Loucy (cell line): ENCODE measurements at regions not wholly inside any gene's neighbourhood (a gene's known extent, or its start where the extent isn't known, plus 50 kb on each side); places are given as distances from the start of the nearest gene placed in this dataset.

Source experiments
- H2AFZ ChIP-seq: fragments of 200-600 bp; sonication (generic); 2 replicates; pipeline ENCODE4 v1.6.0; 2016; ENCODE audit warnings: antibody characterized with exemption, mild to moderate bottlenecking, low read length, moderate library complexity
- H3F3A ChIP-seq: fragments of 200-600 bp; 2 replicates; pipeline ENCODE4 v1.6.0; 2016; ENCODE audit warnings: antibody characterized with exemption, low read depth, mild to moderate bottlenecking
- H3K27me3 ChIP-seq: fragments of 200-600 bp; sonication (generic); 2 replicates; pipeline ENCODE4 v1.6.1; 2014; ENCODE audit warnings: low read length, mild to moderate bottlenecking; ENCODE audit not compliant: insufficient read depth, poor library complexity, severe bottlenecking
- H3K36me3 ChIP-seq: fragments of 200-600 bp; sonication (generic); 2 replicates; pipeline ENCODE4 v1.6.1; 2016; ENCODE audit warnings: low read length; ENCODE audit not compliant: insufficient read depth
- H3K4me1 ChIP-seq: fragments of 200-600 bp; sonication (generic); 2 replicates; pipeline ENCODE4 v1.5.1; 2014; ENCODE audit warnings: low read length, mild to moderate bottlenecking; ENCODE audit not compliant: insufficient read depth, poor library complexity, severe bottlenecking
- H3K4me2 ChIP-seq: fragments of 200-600 bp; sonication (generic); 2 replicates; pipeline ENCODE4 v1.6.0; 2014; ENCODE audit warnings: antibody characterized with exemption, low read length, low read depth, mild to moderate bottlenecking; ENCODE audit not compliant: poor library complexity, severe bottlenecking
- H3K4me3 ChIP-seq: fragments of 200-600 bp; sonication (generic); 2 replicates; pipeline ENCODE4 v1.5.1; 2014; ENCODE audit warnings: low read length, mild to moderate bottlenecking, mixed read lengths; ENCODE audit not compliant: poor library complexity, severe bottlenecking
- H3K79me2 ChIP-seq: fragments of 200-600 bp; sonication (generic); 2 replicates; pipeline ENCODE4 v1.6.1; 2014; ENCODE audit warnings: low read length; ENCODE audit not compliant: insufficient read depth
- H3K9ac ChIP-seq: fragments of 200-600 bp; sonication (generic); 2 replicates; pipeline ENCODE4 v1.6.0; 2014; ENCODE audit warnings: mild to moderate bottlenecking, low read depth, low read length, moderate library complexity; ENCODE audit not compliant: poor library complexity, severe bottlenecking
- H3K9me2 ChIP-seq: fragments of 200-600 bp; sonication (generic); replicated peaks from 2 replicates; pipeline ENCODE4 v1.6.1; 2016; ENCODE audit warnings: low read depth, low read length, mixed read lengths
- H3K9me3 ChIP-seq: fragments of 200-600 bp; sonication (generic); 2 replicates; pipeline ENCODE4 v1.6.1; 2014; ENCODE audit warnings: mild to moderate bottlenecking, antibody characterized with exemption, low read length, low read depth; ENCODE audit not compliant: insufficient read depth
- H4K20me1 ChIP-seq: fragments of 200-600 bp; sonication (generic); 2 replicates; pipeline ENCODE4 v1.6.0; 2014; ENCODE audit warnings: antibody characterized with exemption, low read length, mild to moderate bottlenecking; ENCODE audit not compliant: insufficient read depth, poor library complexity, severe bottlenecking
- EZH2phosphoT487 ChIP-seq: fragments of 200-600 bp; IDR thresholded peaks from 2 replicates; pipeline ENCODE4 v1.6.1; 2018; ENCODE audit warnings: antibody characterized with exemption, mild to moderate bottlenecking, moderate library complexity, borderline replicate concordance
- TF ChIP-seq, protein P1 (sequence below): fragments of 200-600 bp; sonication (generic); conservative IDR thresholded peaks from 2 replicates; pipeline ENCODE4 v1.5.1; 2014; ENCODE audit warnings: mild to moderate bottlenecking, antibody characterized with exemption, low read length

GRCh38 chr3:150210461-150211110 lies 197.5 kb upstream of the TSC22D2 start:
- Histone ChIP-seq H3K79me2 (no peaks in the 10 kb centered on the region), H3K9me2 (no peaks in the 10 kb centered on the region), H3K4me3 (no peak overlapping the region), H3K4me1 (no peaks in the 10 kb centered on the region), H3K27me3 (no peaks in the 10 kb centered on the region), H3K9me3 (no peaks in the 10 kb centered on the region), H3K9ac (no peak overlapping the region), H3K4me2 (no peak overlapping the region), H3K36me3 (no peaks in the 10 kb centered on the region), H4K20me1 (no peaks in the 10 kb centered on the region), H2AFZ (no peak overlapping the region), H3F3A (no peaks in the 10 kb centered on the region)
- TF ChIP-seq EZH2phosphoT487 = no peak

- no peaks in the 10 kb centered on the region for H3K4me1 ChIP-seq
Measured at GRCh38 chr3:150203273-150203672, 204.8 kb upstream of the TSC22D2 start.

DNA sequence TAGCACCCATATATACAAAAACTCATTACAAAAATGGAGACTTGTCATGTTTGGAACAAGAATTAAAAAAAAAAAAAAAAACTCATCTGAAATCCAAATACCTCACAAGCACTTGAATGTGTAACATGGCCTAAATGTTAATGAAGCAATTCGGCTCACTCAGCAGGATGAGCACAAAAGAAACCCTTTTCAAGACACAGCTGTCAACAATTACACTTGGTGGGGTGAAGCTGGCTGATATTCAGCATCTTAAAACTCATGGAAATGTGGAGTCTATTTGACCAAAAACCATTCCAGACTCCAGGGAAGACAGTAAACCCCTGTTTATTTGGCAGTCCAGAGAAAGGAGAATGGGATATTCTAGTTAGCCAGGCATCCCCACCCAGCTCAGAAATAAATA lies 205.4 kb upstream of the TSC22D2 start:
- H3F3A ChIP-seq = no peaks in the 10 kb centered on the region

More at GRCh38 chr3:150203273-150203672, 204.8 kb upstream of the TSC22D2 start:
- H4K20me1 ChIP-seq = no peaks in the 10 kb centered on the region
- no peaks in the 10 kb centered on the region for H3K79me2 ChIP-seq
- no peaks in the 10 kb centered on the region for H3K9me2 ChIP-seq
- TF ChIP-seq EZH2phosphoT487 = no peak
- TF ChIP-seq, protein P1, sequence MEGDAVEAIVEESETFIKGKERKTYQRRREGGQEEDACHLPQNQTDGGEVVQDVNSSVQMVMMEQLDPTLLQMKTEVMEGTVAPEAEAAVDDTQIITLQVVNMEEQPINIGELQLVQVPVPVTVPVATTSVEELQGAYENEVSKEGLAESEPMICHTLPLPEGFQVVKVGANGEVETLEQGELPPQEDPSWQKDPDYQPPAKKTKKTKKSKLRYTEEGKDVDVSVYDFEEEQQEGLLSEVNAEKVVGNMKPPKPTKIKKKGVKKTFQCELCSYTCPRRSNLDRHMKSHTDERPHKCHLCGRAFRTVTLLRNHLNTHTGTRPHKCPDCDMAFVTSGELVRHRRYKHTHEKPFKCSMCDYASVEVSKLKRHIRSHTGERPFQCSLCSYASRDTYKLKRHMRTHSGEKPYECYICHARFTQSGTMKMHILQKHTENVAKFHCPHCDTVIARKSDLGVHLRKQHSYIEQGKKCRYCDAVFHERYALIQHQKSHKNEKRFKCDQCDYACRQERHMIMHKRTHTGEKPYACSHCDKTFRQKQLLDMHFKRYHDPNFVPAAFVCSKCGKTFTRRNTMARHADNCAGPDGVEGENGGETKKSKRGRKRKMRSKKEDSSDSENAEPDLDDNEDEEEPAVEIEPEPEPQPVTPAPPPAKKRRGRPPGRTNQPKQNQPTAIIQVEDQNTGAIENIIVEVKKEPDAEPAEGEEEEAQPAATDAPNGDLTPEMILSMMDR = no peak
- no peaks in the 10 kb centered on the region for H3F3A ChIP-seq
- no peaks in the 10 kb centered on the region for H3K9me3 ChIP-seq
- no peak overlapping the region for H3K9ac ChIP-seq
- no peaks in the 10 kb centered on the region for H3K36me3 ChIP-seq
- H3K27me3 ChIP-seq = no peaks in the 10 kb centered on the region
- H3K4me2 ChIP-seq = no peak overlapping the region
- H2AFZ ChIP-seq = no peak overlapping the region
- no peak overlapping the region for H3K4me3 ChIP-seq

More for the DNA sequence above, 205.4 kb upstream of the TSC22D2 start:
- Histone ChIP-seq H3K79me2 (no peaks in the 10 kb centered on the region), H3K4me2 (no peak overlapping the region), H3K9me2 (no peaks in the 10 kb centered on the region), H3K9me3 (no peaks in the 10 kb centered on the region), H4K20me1 (no peaks in the 10 kb centered on the region), H2AFZ (no peak overlapping the region), H3K9ac (no peak overlapping the region), H3K4me3 (no peak overlapping the region), H3K36me3 (no peaks in the 10 kb centered on the region), H3K4me1 (no peaks in the 10 kb centered on the region), H3K27me3 (no peaks in the 10 kb centered on the region)
- no peak for TF ChIP-seq EZH2phosphoT487
- TF ChIP-seq, protein P1 = no peak
